ENCODE measurements at regions not wholly inside any gene's neighbourhood (a gene's known extent, or its start where the extent isn't known, plus 50 kb on each side); places are given as distances from the start of the nearest gene placed in this dataset.

- H3K36me3 Mint-ChIP-seq: no peaks in the 10 kb centered on the region
- no peak overlapping the region for H3K4me3 Mint-ChIP-seq
- H3K27me3 Mint-ChIP-seq: no peaks in the 10 kb centered on the region
- TF ChIP-seq, protein P1, sequence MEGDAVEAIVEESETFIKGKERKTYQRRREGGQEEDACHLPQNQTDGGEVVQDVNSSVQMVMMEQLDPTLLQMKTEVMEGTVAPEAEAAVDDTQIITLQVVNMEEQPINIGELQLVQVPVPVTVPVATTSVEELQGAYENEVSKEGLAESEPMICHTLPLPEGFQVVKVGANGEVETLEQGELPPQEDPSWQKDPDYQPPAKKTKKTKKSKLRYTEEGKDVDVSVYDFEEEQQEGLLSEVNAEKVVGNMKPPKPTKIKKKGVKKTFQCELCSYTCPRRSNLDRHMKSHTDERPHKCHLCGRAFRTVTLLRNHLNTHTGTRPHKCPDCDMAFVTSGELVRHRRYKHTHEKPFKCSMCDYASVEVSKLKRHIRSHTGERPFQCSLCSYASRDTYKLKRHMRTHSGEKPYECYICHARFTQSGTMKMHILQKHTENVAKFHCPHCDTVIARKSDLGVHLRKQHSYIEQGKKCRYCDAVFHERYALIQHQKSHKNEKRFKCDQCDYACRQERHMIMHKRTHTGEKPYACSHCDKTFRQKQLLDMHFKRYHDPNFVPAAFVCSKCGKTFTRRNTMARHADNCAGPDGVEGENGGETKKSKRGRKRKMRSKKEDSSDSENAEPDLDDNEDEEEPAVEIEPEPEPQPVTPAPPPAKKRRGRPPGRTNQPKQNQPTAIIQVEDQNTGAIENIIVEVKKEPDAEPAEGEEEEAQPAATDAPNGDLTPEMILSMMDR (conservative IDR thresholded peaks at IDR 0.05): no peak
- H3K9me3 Mint-ChIP-seq: peaks cover 5% of the 10 kb centered on the region
- H3K4me1 Mint-ChIP-seq (ENCODE audit: unreplicated experiment): peaks cover 4% of the 10 kb centered on the region
- no peak overlapping the region for H3K27ac Mint-ChIP-seq
- DNase-seq (ENCODE audit: extremely low spot score, unreplicated experiment): no peak
Observed at GRCh38 chr4:38509551-38509950, 154.4 kb upstream of the KLF3 start.

DNA sequence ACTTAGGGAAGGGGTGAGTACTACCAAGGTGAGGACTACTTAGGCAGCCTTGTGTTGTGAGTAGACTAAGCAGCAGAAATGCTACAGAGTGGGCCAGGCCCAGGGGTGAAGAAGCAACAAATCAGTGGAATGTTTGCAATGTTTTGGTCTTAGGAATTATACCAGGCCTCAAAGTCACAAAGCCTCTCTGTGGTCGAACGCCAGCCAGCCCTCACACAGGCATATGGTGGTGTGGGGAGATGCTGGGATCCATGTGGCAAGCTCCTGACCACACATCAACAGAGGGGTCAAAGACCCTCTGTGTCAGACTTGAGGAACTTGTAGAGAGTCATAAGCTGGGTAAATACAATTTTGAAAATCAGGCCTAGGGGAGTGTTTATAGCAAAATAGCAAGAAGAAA, 153.8 kb upstream of the KLF3 start:
- DNase-seq (ENCODE audit: extremely low spot score, unreplicated experiment): no peak
- H3K4me3 Mint-ChIP-seq: no peak overlapping the region
- H3K27ac Mint-ChIP-seq: no peak overlapping the region
- peaks cover 4% of the 10 kb centered on the region for H3K4me1 Mint-ChIP-seq (ENCODE audit: unreplicated experiment)
- H3K27me3 Mint-ChIP-seq: no peaks in the 10 kb centered on the region
- peaks cover 5% of the 10 kb centered on the region for H3K9me3 Mint-ChIP-seq
- TF ChIP-seq, protein P1 (conservative IDR thresholded peaks at IDR 0.05): no peak
- H3K36me3 Mint-ChIP-seq: no peaks in the 10 kb centered on the region

DNA sequence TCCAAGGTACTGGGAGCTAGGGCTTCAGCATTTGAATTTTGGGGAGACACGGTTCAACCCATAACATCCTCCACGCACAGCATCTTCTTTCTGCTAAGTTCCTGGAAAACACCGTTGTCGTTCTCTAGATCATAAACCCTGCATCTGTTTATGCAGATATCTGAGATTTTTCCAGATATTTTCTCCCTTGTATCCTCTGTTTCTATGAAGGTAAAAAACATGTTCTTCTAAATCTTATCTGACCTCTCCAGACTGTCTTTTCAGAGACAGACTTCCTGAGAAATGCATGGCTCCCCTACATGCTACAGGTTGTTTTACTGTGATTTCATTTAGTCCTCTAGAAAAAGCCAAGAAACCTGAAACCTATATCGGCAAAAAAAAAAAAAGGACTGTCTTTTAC, 152.3 kb upstream of the KLF3 start:
- Mint-ChIP-seq H3K36me3 (no peaks in the 10 kb centered on the region), H3K4me3 (no peak overlapping the region), H3K27ac (no peak overlapping the region), H3K4me1 (ENCODE audit: unreplicated experiment) (peaks cover 4% of the 10 kb centered on the region), H3K27me3 (no peaks in the 10 kb centered on the region), H3K9me3 (peaks cover 5% of the 10 kb centered on the region)
- no peak for DNase-seq (ENCODE audit: extremely low spot score, unreplicated experiment)
- TF ChIP-seq, protein P1 (conservative IDR thresholded peaks at IDR 0.05): no peak

- Mint-ChIP-seq H3K36me3 (no peaks in the 10 kb centered on the region), H3K4me1 (ENCODE audit: unreplicated experiment) (peaks cover 4% of the 10 kb centered on the region), H3K27ac (no peak overlapping the region), H3K9me3 (peaks cover 5% of the 10 kb centered on the region), H3K27me3 (no peaks in the 10 kb centered on the region), H3K4me3 (no peak overlapping the region)
- TF ChIP-seq, protein P1 (conservative IDR thresholded peaks at IDR 0.05): no peak
- no peak for DNase-seq (ENCODE audit: extremely low spot score, unreplicated experiment)
Observed at GRCh38 chr4:38512840-38513239, 151.2 kb upstream of the KLF3 start.

- no peak overlapping the region for H3K27ac Mint-ChIP-seq
- H3K4me3 Mint-ChIP-seq: no peak overlapping the region
- no peaks in the 10 kb centered on the region for H3K27me3 Mint-ChIP-seq
- no peaks in the 10 kb centered on the region for H3K36me3 Mint-ChIP-seq
- H3K4me1 Mint-ChIP-seq (ENCODE audit: unreplicated experiment): peaks cover 4% of the 10 kb centered on the region
- TF ChIP-seq, protein P1 (conservative IDR thresholded peaks at IDR 0.05): no peak
- no peak for DNase-seq (ENCODE audit: extremely low spot score, unreplicated experiment)
- H3K9me3 Mint-ChIP-seq: peaks cover 5% of the 10 kb centered on the region
Observed at GRCh38 chr4:38514465-38515146, 149.4 kb upstream of the KLF3 start.

Measured in type B pancreatic cell (in vitro differentiated cells).